ENCODE measurements at regions not wholly inside any gene's neighbourhood (a gene's known extent, or its start where the extent isn't known, plus 50 kb on each side); places are given as distances from the start of the nearest gene placed in this dataset.

DNA sequence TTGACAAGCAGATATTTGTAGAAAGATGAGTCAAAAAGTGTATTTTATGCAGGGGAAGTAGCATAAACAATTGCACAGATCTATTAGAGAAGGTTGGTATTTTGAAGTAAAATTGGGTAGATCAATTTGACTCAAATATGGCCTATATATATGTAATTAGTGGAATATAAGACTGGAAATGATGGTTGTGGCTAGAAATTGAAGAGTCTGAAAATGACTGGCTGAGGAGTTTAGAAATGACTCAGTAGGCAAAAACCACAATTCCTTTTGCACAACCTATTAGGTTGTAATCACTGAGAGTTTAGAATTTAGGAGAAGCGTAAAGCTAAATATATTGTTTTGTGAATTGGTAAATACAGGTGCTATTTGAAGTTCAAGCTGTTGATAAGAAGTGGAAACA, 622.6 kb upstream of the PCDH20 start:
- TF ChIP-seq, protein P1, sequence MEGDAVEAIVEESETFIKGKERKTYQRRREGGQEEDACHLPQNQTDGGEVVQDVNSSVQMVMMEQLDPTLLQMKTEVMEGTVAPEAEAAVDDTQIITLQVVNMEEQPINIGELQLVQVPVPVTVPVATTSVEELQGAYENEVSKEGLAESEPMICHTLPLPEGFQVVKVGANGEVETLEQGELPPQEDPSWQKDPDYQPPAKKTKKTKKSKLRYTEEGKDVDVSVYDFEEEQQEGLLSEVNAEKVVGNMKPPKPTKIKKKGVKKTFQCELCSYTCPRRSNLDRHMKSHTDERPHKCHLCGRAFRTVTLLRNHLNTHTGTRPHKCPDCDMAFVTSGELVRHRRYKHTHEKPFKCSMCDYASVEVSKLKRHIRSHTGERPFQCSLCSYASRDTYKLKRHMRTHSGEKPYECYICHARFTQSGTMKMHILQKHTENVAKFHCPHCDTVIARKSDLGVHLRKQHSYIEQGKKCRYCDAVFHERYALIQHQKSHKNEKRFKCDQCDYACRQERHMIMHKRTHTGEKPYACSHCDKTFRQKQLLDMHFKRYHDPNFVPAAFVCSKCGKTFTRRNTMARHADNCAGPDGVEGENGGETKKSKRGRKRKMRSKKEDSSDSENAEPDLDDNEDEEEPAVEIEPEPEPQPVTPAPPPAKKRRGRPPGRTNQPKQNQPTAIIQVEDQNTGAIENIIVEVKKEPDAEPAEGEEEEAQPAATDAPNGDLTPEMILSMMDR (IDR thresholded peaks at IDR 0.05; ENCODE audit: control extremely low read depth, extremely low read depth, low read depth, missing control alignments), result no peak
- CTCF ChIA-PET, result interaction anchor here (1.5 kb wide), 1 partner anchor 10 kb away, joined by 5 read pairs; no protein-coding TSS in a partner anchor
- POLR2A ChIA-PET, result no interaction called here
- no peak for DNase-seq (ENCODE audit: extremely low spot score)

DNA sequence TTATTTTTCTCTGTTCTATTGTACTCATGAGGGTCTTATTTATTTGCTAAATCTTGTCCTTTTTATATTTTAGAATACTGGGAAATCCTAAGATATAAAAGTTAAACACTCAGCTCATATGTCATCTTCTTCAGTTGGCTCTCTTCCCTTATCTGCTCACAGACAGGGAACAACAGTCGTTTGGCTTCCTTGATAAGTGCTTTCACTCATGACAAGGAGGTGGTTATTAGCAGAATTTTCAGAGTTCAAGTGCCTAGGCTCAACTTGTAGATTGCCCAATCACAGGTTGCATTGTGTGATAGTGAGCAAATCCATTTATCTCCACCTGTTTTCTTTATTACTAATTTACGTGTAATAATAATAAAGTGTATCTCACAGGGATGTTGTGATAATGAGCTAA, 620.3 kb upstream of the PCDH20 start:
- TF ChIP-seq, protein P1 (IDR thresholded peaks at IDR 0.05; ENCODE audit: control extremely low read depth, extremely low read depth, low read depth, missing control alignments), result no peak
- DNase-seq (ENCODE audit: extremely low spot score), result no peak
- CTCF ChIA-PET, result interaction anchor here (1.1 kb wide), 1 partner anchor 22 kb away, joined by 3 read pairs; no protein-coding TSS in a partner anchor
- POLR2A ChIA-PET, result no interaction called here

DNA sequence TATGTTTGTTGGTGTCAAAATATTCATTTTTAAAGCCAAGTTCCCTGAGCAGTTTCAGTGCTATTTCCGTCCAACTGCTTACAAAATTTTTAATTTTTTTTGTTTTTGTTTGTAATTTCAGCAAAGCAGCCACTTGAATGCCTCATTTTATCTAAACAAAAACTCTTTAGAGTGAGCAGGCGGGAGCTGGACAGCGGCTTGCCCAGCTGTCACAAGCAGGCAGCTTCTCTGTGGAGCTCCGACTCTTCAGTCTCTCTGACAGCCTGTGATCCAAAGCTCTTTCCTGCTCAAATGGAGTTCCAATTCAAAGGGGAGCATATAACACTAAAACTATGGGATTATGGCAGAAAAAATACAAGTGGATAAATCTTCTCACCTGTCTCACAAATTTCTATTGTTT, 618.3 kb upstream of the PCDH20 start:
- POLR2A ChIA-PET, result no interaction called here
- no peak for DNase-seq (ENCODE audit: extremely low spot score)
- TF ChIP-seq, protein P1 (IDR thresholded peaks at IDR 0.05; ENCODE audit: control extremely low read depth, extremely low read depth, low read depth, missing control alignments), result no peak
- CTCF ChIA-PET, result no interaction called here

DNA sequence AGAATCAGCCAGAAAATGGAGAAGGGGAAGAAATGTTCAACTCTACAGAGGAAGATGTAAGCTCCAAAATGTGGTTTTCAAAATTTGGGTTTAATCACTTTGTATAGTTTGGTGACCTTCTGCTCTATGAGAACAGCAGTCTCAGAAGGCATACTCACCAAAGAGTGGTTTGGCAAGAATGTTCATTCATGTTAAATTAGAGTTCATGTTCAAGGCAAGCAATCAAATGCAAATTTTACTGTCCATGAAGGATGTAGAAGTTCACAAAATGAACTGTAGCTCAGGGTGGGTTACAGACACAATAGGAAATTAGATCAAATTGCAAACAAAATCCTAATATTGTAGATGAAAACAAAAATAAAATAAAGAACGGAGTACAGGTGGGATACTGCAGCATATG, 606.7 kb upstream of the PCDH20 start:
- CTCF ChIA-PET, result interaction anchor here (0.8 to 1.2 kb wide), 2 partner anchors 9 to 10 kb away, joined by 3 to 4 read pairs; no protein-coding TSS in a partner anchor
- TF ChIP-seq, protein P1 (IDR thresholded peaks at IDR 0.05; ENCODE audit: control extremely low read depth, extremely low read depth, low read depth, missing control alignments), result no peak

DNA sequence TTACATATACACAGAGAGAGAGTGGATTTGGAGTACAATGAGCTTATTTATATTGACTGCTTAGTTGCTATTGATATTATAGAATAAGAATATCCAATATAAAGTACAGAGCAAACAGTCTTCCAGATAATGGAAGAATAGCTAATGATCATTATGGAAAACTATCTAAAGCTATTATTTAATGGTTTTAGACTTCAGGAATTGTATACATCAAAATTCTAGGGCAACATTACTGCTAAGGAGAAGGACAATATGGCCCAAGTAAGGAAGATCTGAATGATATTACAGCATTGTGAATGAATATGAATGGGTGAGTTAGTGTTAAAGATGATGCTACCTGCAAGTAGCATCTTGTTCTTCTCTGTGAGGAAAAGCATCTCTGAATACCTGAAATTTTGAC, 604.2 kb upstream of the PCDH20 start:
- ChIA-PET CTCF (interaction anchor here (1.3 kb wide), 1 partner anchor 9 kb away, joined by 3 read pairs; no protein-coding TSS in a partner anchor), POLR2A (no interaction called here)
- no peak for DNase-seq (ENCODE audit: extremely low spot score)
- TF ChIP-seq, protein P1 (IDR thresholded peaks at IDR 0.05; ENCODE audit: control extremely low read depth, extremely low read depth, low read depth, missing control alignments), result no peak

More for the DNA sequence above, 606.7 kb upstream of the PCDH20 start:
- no peak for DNase-seq (ENCODE audit: extremely low spot score)
- POLR2A ChIA-PET, result no interaction called here

DNA sequence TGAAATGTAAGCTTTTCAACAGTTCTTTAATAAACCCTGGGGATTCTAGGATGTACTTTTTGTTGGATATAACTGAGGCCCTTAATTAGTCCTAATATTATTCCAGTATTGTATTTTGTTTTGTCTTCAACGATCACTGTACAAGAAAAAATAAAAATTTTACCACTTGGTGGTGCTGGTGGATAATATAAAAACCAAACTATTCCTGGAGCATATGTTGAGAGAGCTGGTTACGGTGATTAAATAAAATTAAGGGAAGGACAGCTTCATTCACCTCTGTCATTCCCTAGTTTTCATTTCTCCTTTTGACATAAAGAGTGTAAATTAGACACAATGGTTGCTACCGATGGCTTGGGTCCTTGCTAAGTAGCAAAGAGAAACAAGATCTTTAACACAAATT, 598.6 kb upstream of the PCDH20 start:
- ChIA-PET POLR2A (no interaction called here), CTCF (interaction anchor here (1.1 kb wide), 1 partner anchor 22 kb away, joined by 3 read pairs; no protein-coding TSS in a partner anchor)
- TF ChIP-seq, protein P1 (IDR thresholded peaks at IDR 0.05; ENCODE audit: control extremely low read depth, extremely low read depth, low read depth, missing control alignments), result peak; percentile 12
- no peak for DNase-seq (ENCODE audit: extremely low spot score)

DNA sequence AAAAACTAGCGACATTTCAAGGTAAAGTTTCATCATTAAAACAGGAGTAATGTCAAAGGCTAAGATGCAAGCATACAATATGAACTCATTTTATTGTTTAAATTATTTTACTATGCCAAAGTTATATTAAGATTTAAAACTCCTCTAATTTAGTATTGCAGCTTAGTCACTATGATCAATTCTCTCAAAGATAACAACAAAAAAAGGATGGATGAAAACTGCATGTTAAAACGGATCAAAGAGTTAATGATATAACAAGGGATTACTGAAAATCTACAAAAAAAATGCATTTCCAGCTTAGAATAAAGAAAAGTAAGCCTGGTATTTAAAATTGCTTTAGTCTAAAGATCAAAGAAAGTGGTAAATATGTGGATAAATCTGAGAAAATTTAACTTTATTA, 587.8 kb upstream of the PCDH20 start:
- CTCF ChIA-PET, result no interaction called here
- TF ChIP-seq, protein P1 (IDR thresholded peaks at IDR 0.05; ENCODE audit: control extremely low read depth, extremely low read depth, low read depth, missing control alignments), result no peak
- POLR2A ChIA-PET, result no interaction called here
- DNase-seq (ENCODE audit: extremely low spot score), result no peak
